ENCODE measurements at regions not wholly inside any gene's neighbourhood (a gene's known extent, or its start where the extent isn't known, plus 50 kb on each side); places are given as distances from the start of the nearest gene placed in this dataset.

DNA sequence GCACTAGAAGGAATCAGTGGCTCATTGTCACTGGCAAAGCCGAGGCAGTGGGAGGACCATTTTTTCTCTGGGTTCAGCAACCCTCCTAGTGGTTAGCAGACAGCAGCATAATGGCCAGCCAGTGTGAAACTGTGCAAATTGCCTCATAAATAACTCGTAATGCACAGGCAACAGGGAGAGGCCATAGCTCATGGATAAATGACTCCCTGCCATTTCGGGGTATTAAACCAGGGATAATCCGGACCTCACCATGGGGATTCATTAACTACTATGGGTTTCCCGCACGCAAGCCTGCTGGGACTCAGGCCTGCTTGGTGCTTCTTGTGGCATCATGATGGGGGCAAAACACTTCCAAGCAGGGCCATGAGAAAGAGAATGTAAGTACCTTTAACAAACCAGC is 158.2 kb upstream of the CHD6 start:
- H3K27ac ChIP-seq (ENCODE audit: control insufficient read depth, insufficient read depth) = no peak overlapping the region
- no peak for FAIRE-seq
- H3K4me2 ChIP-seq (ENCODE audit: control insufficient read depth, insufficient read depth) = no peak overlapping the region
- TF ChIP-seq MYB (IDR thresholded peaks at IDR 0.05; ENCODE audit: borderline replicate concordance, low read depth, low read length) = no peak
- TF ChIP-seq WRNIP1 (IDR thresholded peaks at IDR 0.05; ENCODE audit: borderline replicate concordance, low read depth, low read length) = no peak
- TF ChIP-seq NFIC (IDR thresholded peaks at IDR 0.05; ENCODE audit: low read depth, low read length) = no peak
- TF ChIP-seq GABPA (IDR thresholded peaks at IDR 0.05; ENCODE audit: low read depth) = no peak
- no peak for TF ChIP-seq RAD21 (IDR thresholded peaks at IDR 0.05; ENCODE audit: insufficient read depth, low read depth, low read length)
- no peak for TF ChIP-seq RUNX3 (IDR thresholded peaks at IDR 0.05; ENCODE audit: low read length)
- no peak overlapping the region for H2AFZ ChIP-seq (ENCODE audit: control insufficient read depth, low read depth, low read length)
- no peak overlapping the region for H3K4me3 ChIP-seq
- intact Hi-C loops (cut with micrococcal nuclease; ENCODE audit: unreplicated experiment) = no loop called here
- no peaks in the 10 kb centered on the region for H4K20me1 ChIP-seq (ENCODE audit: control insufficient read depth, insufficient read depth)
- WGBS (ENCODE audit: insufficient coverage, insufficient replicate concordance, low lambda C conversion rate, missing lambda C conversion rate) = 41% methylated on average over 6 of the region's 6 CpGs
- no peaks in the 10 kb centered on the region; the same call in 2 of the 3 replicates for H3K9me3 ChIP-seq (replicated peaks; ENCODE audit: control insufficient read depth, insufficient read depth, low read length)
- H3K4me1 ChIP-seq (ENCODE audit: control insufficient read depth, insufficient read depth, low read length) = no peaks in the 10 kb centered on the region
- in situ Hi-C loops (cut with MboI) = no loop called here
- no TSS peak for BruUV-seq (replicated peaks)
- SMC1A ChIA-PET (ENCODE audit: uncharacterized antibody, unreplicated experiment) = no interaction called here
- POLR2A ChIA-PET = no interaction called here
- H3K9ac ChIP-seq (ENCODE audit: control insufficient read depth, insufficient read depth, low read length) = no peak overlapping the region
- CTCF ChIA-PET = interaction anchor here (1.2 kb wide), 1 partner anchor 25 kb away, joined by 3 read pairs; no protein-coding TSS in a partner anchor
- no peak for DNase-seq (ENCODE audit: low read depth, low spot score)
- RAD21 ChIA-PET (ENCODE audit: unreplicated experiment) = no interaction called here
- no peaks in the 10 kb centered on the region for H3K79me2 ChIP-seq (ENCODE audit: control insufficient read depth, insufficient read depth, low read length)
- no peaks in the 10 kb centered on the region for H3K36me3 ChIP-seq (ENCODE audit: control insufficient read depth in 2 of 2, insufficient read depth in 2 of 2, low read length in 1 of 2)
- no peak for ATAC-seq
- no peaks in the 10 kb centered on the region; a peak in 1 of 4 replicates for H3K27me3 ChIP-seq (replicated peaks in 1 of 2; ENCODE audit: control insufficient read depth in 2 of 2, insufficient read depth in 2 of 2, low read length in 1 of 2)

DNA sequence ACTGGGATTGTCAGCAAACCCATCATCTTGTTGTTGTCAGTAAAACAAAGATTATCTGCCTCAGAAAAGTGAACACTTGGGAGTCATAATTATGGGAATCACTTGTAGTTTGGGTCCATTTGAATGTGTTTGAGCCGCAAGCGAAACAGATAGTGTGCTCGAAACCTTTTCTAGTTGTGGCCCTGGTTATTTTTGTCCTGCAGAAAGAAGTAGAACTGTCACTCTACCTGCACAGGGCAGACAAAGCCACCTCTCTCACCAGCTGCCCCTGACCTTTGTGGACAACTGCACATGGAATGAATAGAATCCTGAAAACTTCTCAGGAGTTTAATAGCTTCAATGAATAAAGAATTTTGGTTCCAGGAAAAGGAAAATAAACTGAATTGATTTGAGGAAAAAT is 156.1 kb upstream of the CHD6 start:
- intact Hi-C loops (cut with micrococcal nuclease; ENCODE audit: unreplicated experiment) = no loop called here
- Histone ChIP-seq H3K4me1 (ENCODE audit: control insufficient read depth, insufficient read depth, low read length) (no peaks in the 10 kb centered on the region), H3K9ac (ENCODE audit: control insufficient read depth, insufficient read depth, low read length) (no peak overlapping the region), H4K20me1 (ENCODE audit: control insufficient read depth, insufficient read depth) (no peaks in the 10 kb centered on the region), H2AFZ (ENCODE audit: control insufficient read depth, low read depth, low read length) (no peak overlapping the region), H3K27ac (ENCODE audit: control insufficient read depth, insufficient read depth) (no peak overlapping the region), H3K27me3 (replicated peaks in 1 of 2; ENCODE audit: control insufficient read depth in 2 of 2, insufficient read depth in 2 of 2, low read length in 1 of 2) (no peaks in the 10 kb centered on the region; a peak in 1 of 4 replicates), H3K9me3 (replicated peaks; ENCODE audit: control insufficient read depth, insufficient read depth, low read length) (no peaks in the 10 kb centered on the region; the same call in 2 of the 3 replicates), H3K4me2 (ENCODE audit: control insufficient read depth, insufficient read depth) (no peak overlapping the region), H3K36me3 (ENCODE audit: control insufficient read depth in 2 of 2, insufficient read depth in 2 of 2, low read length in 1 of 2) (no peaks in the 10 kb centered on the region), H3K79me2 (ENCODE audit: control insufficient read depth, insufficient read depth, low read length) (no peaks in the 10 kb centered on the region), H3K4me3 (no peak overlapping the region)
- CTCF ChIA-PET = interaction anchor here (0.6 kb wide), 1 partner anchor 76 kb away, joined by 3 read pairs; no protein-coding TSS in a partner anchor
- BruUV-seq (replicated peaks) = no TSS peak
- in situ Hi-C loops (cut with MboI) = no loop called here
- RAD21 ChIA-PET (ENCODE audit: unreplicated experiment) = no interaction called here
- FAIRE-seq (no peak), DNase-seq (ENCODE audit: low read depth, low spot score) (no peak), ATAC-seq (no peak)
- SMC1A ChIA-PET (ENCODE audit: uncharacterized antibody, unreplicated experiment) = no interaction called here
- TF ChIP-seq BHLHE40 (IDR thresholded peaks at IDR 0.05; ENCODE audit: borderline replicate concordance in 1 of 2, low read depth in 2 of 2, low read length in 1 of 2) (no peak), MTA3 (IDR thresholded peaks at IDR 0.05; ENCODE audit: borderline replicate concordance, low read length) (no peak)
- WGBS (ENCODE audit: insufficient coverage, insufficient replicate concordance, low lambda C conversion rate, missing lambda C conversion rate) = 7% methylated on average over 3 of the region's 3 CpGs
- POLR2A ChIA-PET = no interaction called here
